ENCODE measurements at regions not wholly inside any gene's neighbourhood (a gene's known extent, or its start where the extent isn't known, plus 50 kb on each side); places are given as distances from the start of the nearest gene placed in this dataset.

DNA sequence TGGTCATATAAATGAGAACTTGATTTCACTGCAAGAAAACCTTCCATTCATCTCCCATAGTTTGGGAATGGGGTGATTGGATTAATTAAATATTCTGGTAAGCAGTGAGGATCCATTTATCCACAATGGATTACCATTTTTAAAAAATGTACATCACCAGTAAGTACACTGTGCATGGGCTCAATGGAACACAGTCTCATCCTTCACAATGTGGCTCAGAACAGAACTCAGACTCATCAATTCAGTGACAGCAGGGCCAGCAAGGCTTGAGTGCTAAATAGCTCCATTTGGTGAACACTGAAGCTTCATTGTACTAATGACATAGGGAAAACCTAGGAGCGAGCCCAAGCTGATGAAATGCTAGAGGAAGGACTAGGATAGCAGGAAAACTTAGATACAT, 223.8 kb downstream of the CMPK2 start:
- no peak overlapping the region for H3K27ac ChIP-seq (ENCODE audit: low read depth, low read length)
- intact Hi-C loops (cut with micrococcal nuclease), result no loop called here
- no peaks in the 10 kb centered on the region for H3K27me3 ChIP-seq (ENCODE audit: insufficient read depth, low read length)
- ATAC-seq (no peak), DNase-seq (ENCODE audit: low read depth, low spot score) (no peak)
- no TSS peak for BruUV-seq (replicated peaks)
- H3K9me3 ChIP-seq (ENCODE audit: control insufficient read depth in 1 of 2, insufficient read depth in 1 of 2, low read depth in 1 of 2, low read length in 2 of 2), result peaks cover 0 to 4% of the 10 kb centered on the region in 2 experiments; a peak in 1 of 4 replicates
- no peak overlapping the region for H3K4me3 ChIP-seq (replicated peaks in 1 of 2; ENCODE audit: low read depth in 1 of 2, low read length in 2 of 2)
- no peak overlapping the region for H3K4me2 ChIP-seq (ENCODE audit: low read length)
- CTCF ChIA-PET, result no interaction called here
- no peaks in the 10 kb centered on the region for H3K4me1 ChIP-seq (ENCODE audit: control insufficient read depth in 1 of 2, insufficient read depth in 2 of 2, low read length in 2 of 2)
- TF ChIP-seq, protein P1, sequence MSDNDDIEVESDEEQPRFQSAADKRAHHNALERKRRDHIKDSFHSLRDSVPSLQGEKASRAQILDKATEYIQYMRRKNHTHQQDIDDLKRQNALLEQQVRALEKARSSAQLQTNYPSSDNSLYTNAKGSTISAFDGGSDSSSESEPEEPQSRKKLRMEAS (IDR thresholded peaks at IDR 0.05), result no peak
- TF ChIP-seq FOSL1 (IDR thresholded peaks at IDR 0.05; ENCODE audit: low read depth) (no peak), ZNF274 (IDR thresholded peaks at IDR 0.05; ENCODE audit: low read depth, low read length) (no peak)
- RAD21 ChIA-PET (ENCODE audit: low non-redundant PET in 1 of 2, low total read pairs in 2 of 2, uncharacterized antibody in 2 of 2, unreplicated experiment in 2 of 2), result no interaction called here
- no peaks in the 10 kb centered on the region for H3K36me3 ChIP-seq (ENCODE audit: control insufficient read depth in 1 of 2, insufficient read depth in 2 of 2, low read length in 2 of 2)
- no peaks in the 10 kb centered on the region for H3K9me2 ChIP-seq (ENCODE audit: insufficient read depth)
- H3K9ac ChIP-seq (ENCODE audit: low read length), result no peak overlapping the region
- H4K20me1 ChIP-seq (ENCODE audit: insufficient read depth), result no peaks in the 10 kb centered on the region
- H2AFZ ChIP-seq (ENCODE audit: low read depth, low read length, poor library complexity, severe bottlenecking), result no peak overlapping the region
- POLR2A ChIA-PET, result no interaction called here
- no peaks in the 10 kb centered on the region for H3K79me2 ChIP-seq (ENCODE audit: insufficient read depth, low read length)

DNA sequence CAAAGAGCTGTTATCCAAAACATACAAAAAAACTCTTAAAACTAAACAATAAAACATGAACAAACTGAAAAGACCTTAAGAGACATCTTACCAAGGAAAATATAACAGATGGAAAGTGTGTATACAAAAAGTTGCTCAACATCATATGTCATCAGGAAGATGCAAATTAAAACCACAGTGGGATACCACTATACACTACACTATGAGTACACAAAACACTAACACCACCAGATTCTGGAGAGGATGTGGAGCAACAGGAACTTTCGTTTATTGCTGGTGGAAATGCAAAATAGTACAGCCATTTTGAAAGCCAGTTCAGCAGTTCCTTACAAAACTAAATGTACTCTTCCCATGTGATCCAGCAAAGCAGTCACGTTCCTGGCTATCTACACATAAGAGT, 221.4 kb downstream of the CMPK2 start:
- H3K27ac ChIP-seq (ENCODE audit: low read depth, low read length), result no peak overlapping the region
- no peaks in the 10 kb centered on the region for H3K79me2 ChIP-seq (ENCODE audit: insufficient read depth, low read length)
- intact Hi-C loops (cut with micrococcal nuclease), result no loop called here
- TF ChIP-seq ZFX (IDR thresholded peaks at IDR 0.05), result no peak
- TF ChIP-seq SP1 (IDR thresholded peaks at IDR 0.05; ENCODE audit: low read depth), result no peak
- TF ChIP-seq POLR2A (IDR thresholded peaks at IDR 0.05; ENCODE audit: borderline replicate concordance, extremely low read depth, insufficient read depth, insufficient read length), result no peak
- no peak for TF ChIP-seq TCF7L2 (IDR thresholded peaks at IDR 0.05; ENCODE audit: borderline replicate concordance, extremely low read depth, insufficient read depth, insufficient read length)
- TF ChIP-seq, protein P2, sequence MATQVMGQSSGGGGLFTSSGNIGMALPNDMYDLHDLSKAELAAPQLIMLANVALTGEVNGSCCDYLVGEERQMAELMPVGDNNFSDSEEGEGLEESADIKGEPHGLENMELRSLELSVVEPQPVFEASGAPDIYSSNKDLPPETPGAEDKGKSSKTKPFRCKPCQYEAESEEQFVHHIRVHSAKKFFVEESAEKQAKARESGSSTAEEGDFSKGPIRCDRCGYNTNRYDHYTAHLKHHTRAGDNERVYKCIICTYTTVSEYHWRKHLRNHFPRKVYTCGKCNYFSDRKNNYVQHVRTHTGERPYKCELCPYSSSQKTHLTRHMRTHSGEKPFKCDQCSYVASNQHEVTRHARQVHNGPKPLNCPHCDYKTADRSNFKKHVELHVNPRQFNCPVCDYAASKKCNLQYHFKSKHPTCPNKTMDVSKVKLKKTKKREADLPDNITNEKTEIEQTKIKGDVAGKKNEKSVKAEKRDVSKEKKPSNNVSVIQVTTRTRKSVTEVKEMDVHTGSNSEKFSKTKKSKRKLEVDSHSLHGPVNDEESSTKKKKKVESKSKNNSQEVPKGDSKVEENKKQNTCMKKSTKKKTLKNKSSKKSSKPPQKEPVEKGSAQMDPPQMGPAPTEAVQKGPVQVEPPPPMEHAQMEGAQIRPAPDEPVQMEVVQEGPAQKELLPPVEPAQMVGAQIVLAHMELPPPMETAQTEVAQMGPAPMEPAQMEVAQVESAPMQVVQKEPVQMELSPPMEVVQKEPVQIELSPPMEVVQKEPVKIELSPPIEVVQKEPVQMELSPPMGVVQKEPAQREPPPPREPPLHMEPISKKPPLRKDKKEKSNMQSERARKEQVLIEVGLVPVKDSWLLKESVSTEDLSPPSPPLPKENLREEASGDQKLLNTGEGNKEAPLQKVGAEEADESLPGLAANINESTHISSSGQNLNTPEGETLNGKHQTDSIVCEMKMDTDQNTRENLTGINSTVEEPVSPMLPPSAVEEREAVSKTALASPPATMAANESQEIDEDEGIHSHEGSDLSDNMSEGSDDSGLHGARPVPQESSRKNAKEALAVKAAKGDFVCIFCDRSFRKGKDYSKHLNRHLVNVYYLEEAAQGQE (IDR thresholded peaks at IDR 0.05; ENCODE audit: low read depth), result no peak
- TF ChIP-seq EZH2phosphoT487 (IDR thresholded peaks at IDR 0.05; ENCODE audit: borderline replicate concordance), result no peak
- no peak for TF ChIP-seq EGR1 (IDR thresholded peaks at IDR 0.05; ENCODE audit: low read depth)
- no peak for TF ChIP-seq CEBPB (IDR thresholded peaks at IDR 0.05; ENCODE audit: low read depth)
- no peak for TF ChIP-seq RAD21 (IDR thresholded peaks at IDR 0.05; ENCODE audit: low read depth)
- TF ChIP-seq EZH2 (IDR thresholded peaks at IDR 0.05), result no peak
- TF ChIP-seq, protein P3, sequence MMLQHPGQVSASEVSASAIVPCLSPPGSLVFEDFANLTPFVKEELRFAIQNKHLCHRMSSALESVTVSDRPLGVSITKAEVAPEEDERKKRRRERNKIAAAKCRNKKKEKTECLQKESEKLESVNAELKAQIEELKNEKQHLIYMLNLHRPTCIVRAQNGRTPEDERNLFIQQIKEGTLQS (IDR thresholded peaks at IDR 0.05), result no peak
- TF ChIP-seq, protein P4, sequence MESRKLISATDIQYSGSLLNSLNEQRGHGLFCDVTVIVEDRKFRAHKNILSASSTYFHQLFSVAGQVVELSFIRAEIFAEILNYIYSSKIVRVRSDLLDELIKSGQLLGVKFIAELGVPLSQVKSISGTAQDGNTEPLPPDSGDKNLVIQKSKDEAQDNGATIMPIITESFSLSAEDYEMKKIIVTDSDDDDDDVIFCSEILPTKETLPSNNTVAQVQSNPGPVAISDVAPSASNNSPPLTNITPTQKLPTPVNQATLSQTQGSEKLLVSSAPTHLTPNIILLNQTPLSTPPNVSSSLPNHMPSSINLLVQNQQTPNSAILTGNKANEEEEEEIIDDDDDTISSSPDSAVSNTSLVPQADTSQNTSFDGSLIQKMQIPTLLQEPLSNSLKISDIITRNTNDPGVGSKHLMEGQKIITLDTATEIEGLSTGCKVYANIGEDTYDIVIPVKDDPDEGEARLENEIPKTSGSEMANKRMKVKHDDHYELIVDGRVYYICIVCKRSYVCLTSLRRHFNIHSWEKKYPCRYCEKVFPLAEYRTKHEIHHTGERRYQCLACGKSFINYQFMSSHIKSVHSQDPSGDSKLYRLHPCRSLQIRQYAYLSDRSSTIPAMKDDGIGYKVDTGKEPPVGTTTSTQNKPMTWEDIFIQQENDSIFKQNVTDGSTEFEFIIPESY (IDR thresholded peaks at IDR 0.05; ENCODE audit: extremely low read depth, insufficient replicate concordance, low read length), result no peak
- TF ChIP-seq, protein P1 (IDR thresholded peaks at IDR 0.05), result no peak
- no peaks in the 10 kb centered on the region for H3K9me2 ChIP-seq (ENCODE audit: insufficient read depth)
- H4K20me1 ChIP-seq (ENCODE audit: insufficient read depth), result no peaks in the 10 kb centered on the region
- RAD21 ChIA-PET (ENCODE audit: low non-redundant PET in 1 of 2, low total read pairs in 2 of 2, uncharacterized antibody in 2 of 2, unreplicated experiment in 2 of 2), result no interaction called here
- H3K4me3 ChIP-seq (replicated peaks in 1 of 2; ENCODE audit: low read depth in 1 of 2, low read length in 2 of 2), result no peak overlapping the region
- H3K9ac ChIP-seq (ENCODE audit: low read length), result no peak overlapping the region
- POLR2A ChIA-PET, result no interaction called here
- no peak overlapping the region for H3K4me2 ChIP-seq (ENCODE audit: low read length)
- CTCF ChIA-PET, result no interaction called here
- DNase-seq (ENCODE audit: low read depth, low spot score), result no peak
- H3K4me1 ChIP-seq (ENCODE audit: control insufficient read depth in 1 of 2, insufficient read depth in 2 of 2, low read length in 2 of 2), result no peaks in the 10 kb centered on the region
- no TSS peak for BruUV-seq (replicated peaks)
- ATAC-seq, result no peak
- H3K27me3 ChIP-seq (ENCODE audit: insufficient read depth, low read length), result no peaks in the 10 kb centered on the region
- H3K9me3 ChIP-seq (ENCODE audit: control insufficient read depth in 1 of 2, insufficient read depth in 1 of 2, low read depth in 1 of 2, low read length in 2 of 2), result peaks cover 0 to 4% of the 10 kb centered on the region in 2 experiments; a peak in 1 of 4 replicates
- H3K36me3 ChIP-seq (ENCODE audit: control insufficient read depth in 1 of 2, insufficient read depth in 2 of 2, low read length in 2 of 2), result no peaks in the 10 kb centered on the region
- no peak overlapping the region for H2AFZ ChIP-seq (ENCODE audit: low read depth, low read length, poor library complexity, severe bottlenecking)

Measured in HCT116 (cell line).